ENCODE measurements at regions not wholly inside any gene's neighbourhood (a gene's known extent, or its start where the extent isn't known, plus 50 kb on each side); places are given as distances from the start of the nearest gene placed in this dataset.

GRCh38 chr21:16081304-16081703 is 351.5 kb downstream of the USP25 start:
- TF ChIP-seq, protein P1, sequence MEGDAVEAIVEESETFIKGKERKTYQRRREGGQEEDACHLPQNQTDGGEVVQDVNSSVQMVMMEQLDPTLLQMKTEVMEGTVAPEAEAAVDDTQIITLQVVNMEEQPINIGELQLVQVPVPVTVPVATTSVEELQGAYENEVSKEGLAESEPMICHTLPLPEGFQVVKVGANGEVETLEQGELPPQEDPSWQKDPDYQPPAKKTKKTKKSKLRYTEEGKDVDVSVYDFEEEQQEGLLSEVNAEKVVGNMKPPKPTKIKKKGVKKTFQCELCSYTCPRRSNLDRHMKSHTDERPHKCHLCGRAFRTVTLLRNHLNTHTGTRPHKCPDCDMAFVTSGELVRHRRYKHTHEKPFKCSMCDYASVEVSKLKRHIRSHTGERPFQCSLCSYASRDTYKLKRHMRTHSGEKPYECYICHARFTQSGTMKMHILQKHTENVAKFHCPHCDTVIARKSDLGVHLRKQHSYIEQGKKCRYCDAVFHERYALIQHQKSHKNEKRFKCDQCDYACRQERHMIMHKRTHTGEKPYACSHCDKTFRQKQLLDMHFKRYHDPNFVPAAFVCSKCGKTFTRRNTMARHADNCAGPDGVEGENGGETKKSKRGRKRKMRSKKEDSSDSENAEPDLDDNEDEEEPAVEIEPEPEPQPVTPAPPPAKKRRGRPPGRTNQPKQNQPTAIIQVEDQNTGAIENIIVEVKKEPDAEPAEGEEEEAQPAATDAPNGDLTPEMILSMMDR (IDR thresholded peaks at IDR 0.05) = no peak
- TF ChIP-seq POLR2A (IDR thresholded peaks at IDR 0.05) = no peak
